Neutrophil (primary cell): ENCODE measurements at regions not wholly inside any gene's neighbourhood (a gene's known extent, or its start where the extent isn't known, plus 50 kb on each side); places are given as distances from the start of the nearest gene placed in this dataset.

Source experiments
- H3K27ac ChIP-seq: fragments of 200-600 bp; sonication (generic); 2 replicates; pipeline ENCODE4 v1.5.1; 2016; ENCODE audit warnings: mild to moderate bottlenecking, moderate library complexity
- H3K27me3 ChIP-seq: fragments of 200-600 bp; sonication (generic); 2 replicates; pipeline ENCODE4 v1.6.0; 2016; ENCODE audit warnings: mild to moderate bottlenecking
- H3K36me3 ChIP-seq: fragments of 200-600 bp; sonication (generic); 2 replicates; pipeline ENCODE4 v1.5.1; 2017
- H3K4me1 ChIP-seq, 2 experiments: fragments of 200-600 bp in 1 of 2; sonication (generic) in 1 of 2; 1 replicate in 1 of 2; 2 replicates in 1 of 2; pipeline versions ENCODE4 v1.5.1 to v1.6.1; 2013 to 2016; ENCODE audit warnings: low read depth in 1 of 2, low read length in 1 of 2, mild to moderate bottlenecking in 1 of 2, moderate library complexity in 1 of 2; ENCODE audit not compliant: control insufficient read depth in 1 of 2, insufficient read depth in 1 of 2
- H3K4me3 ChIP-seq, 2 experiments: fragments of 200-600 bp in 1 of 2; sonication (generic) in 1 of 2; 1 replicate in 1 of 2; 2 replicates in 1 of 2; pipeline ENCODE4 v1.5.1; 2013 to 2016; ENCODE audit warnings: low read depth in 1 of 2, low read length in 1 of 2, mild to moderate bottlenecking in 1 of 2, moderate library complexity in 1 of 2
- H3K9me3 ChIP-seq: fragments of 200-600 bp; sonication (generic); 2 replicates; pipeline ENCODE4 v1.5.1; 2016
- TF ChIP-seq, protein P1 (sequence below): fragments of 200-600 bp; sonication (generic); IDR thresholded peaks from 2 replicates; pipeline ENCODE4 v1.5.1; 2016; ENCODE audit warnings: antibody characterized with exemption

DNA sequence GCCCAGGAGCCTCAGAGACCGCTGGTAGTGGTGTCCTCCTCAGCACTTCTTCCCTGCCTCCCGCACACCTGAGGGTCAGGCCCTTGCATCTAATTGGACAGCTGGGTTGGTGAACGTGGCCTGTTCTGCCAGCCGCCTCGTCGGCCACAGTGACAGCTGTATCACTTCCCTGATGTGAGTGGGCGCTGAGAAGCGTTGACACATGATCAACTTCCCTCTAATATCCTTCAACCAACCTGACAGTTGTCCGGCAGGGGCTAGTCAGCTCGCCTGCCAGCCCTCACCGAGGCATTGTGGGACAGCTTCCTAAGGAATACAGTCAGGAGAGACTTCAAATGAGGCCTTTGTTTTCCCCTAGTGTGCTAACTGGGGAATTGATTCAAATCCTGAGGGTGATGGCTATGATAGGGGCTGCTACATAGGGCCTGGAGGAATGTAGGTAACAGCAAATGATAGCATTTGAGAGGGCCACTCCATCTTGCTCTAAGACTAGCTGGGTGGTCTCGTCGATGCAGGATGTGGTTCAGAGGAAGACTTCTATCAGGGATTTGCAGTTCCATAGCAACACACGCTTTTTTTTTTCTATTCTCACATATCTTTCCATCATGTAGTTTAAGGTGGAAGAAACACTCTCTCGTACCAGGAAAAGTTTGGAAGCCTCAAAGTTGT, 230.8 kb downstream of the TSHZ3 start:
- no peak overlapping the region for H3K4me3 ChIP-seq
- H3K27ac ChIP-seq, result no peak overlapping the region
- H3K36me3 ChIP-seq, result no peaks in the 10 kb centered on the region
- H3K4me1 ChIP-seq, result no peaks in the 10 kb centered on the region
- no peaks in the 10 kb centered on the region for H3K9me3 ChIP-seq
- no peaks in the 10 kb centered on the region for H3K27me3 ChIP-seq
- TF ChIP-seq, protein P1, sequence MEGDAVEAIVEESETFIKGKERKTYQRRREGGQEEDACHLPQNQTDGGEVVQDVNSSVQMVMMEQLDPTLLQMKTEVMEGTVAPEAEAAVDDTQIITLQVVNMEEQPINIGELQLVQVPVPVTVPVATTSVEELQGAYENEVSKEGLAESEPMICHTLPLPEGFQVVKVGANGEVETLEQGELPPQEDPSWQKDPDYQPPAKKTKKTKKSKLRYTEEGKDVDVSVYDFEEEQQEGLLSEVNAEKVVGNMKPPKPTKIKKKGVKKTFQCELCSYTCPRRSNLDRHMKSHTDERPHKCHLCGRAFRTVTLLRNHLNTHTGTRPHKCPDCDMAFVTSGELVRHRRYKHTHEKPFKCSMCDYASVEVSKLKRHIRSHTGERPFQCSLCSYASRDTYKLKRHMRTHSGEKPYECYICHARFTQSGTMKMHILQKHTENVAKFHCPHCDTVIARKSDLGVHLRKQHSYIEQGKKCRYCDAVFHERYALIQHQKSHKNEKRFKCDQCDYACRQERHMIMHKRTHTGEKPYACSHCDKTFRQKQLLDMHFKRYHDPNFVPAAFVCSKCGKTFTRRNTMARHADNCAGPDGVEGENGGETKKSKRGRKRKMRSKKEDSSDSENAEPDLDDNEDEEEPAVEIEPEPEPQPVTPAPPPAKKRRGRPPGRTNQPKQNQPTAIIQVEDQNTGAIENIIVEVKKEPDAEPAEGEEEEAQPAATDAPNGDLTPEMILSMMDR, result no peak

DNA sequence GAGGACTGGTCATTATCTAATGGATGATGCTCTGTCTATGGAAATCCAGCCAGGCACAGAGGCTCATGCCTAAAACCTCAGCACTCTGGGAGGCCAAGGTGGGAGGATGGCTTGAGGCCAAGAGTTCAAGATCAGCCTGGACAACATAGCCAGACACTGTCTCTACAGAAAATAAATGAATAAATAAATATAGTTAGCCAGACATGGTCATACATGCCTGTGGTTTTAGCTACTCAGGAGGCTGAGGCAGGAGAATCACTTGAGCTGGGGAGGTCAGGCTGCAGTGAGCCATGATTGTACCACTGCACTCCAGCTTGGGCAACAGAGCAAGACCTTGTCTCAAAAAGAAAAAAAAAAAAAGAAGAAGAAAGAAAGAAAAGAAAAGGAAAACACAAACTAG, 234.7 kb downstream of the TSHZ3 start:
- H3K9me3 ChIP-seq, result no peaks in the 10 kb centered on the region
- no peak overlapping the region for H3K4me3 ChIP-seq
- no peaks in the 10 kb centered on the region for H3K4me1 ChIP-seq
- H3K36me3 ChIP-seq, result no peaks in the 10 kb centered on the region
- H3K27ac ChIP-seq, result no peak overlapping the region
- H3K27me3 ChIP-seq, result peaks cover 29% of the 10 kb centered on the region
- TF ChIP-seq, protein P1, result no peak

DNA sequence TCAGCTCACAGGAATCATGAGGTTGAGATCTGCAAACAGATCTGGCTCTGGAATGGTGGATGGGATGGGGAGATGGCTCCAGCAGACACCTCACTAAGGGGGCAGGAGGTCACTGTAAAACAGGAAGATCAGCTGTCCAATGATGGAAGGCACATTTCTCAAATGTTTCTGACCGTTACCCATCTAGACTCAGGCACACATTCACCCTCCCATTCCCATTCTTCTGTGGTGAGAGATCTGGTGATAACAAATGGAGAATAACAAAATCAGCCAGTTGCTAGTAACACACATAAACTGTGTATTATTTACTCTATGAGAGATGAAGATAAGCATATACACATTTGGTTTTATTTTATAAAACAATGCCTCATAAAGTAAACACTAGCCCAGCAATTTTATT, 235.9 kb downstream of the TSHZ3 start:
- H3K9me3 ChIP-seq, result no peaks in the 10 kb centered on the region
- no peaks in the 10 kb centered on the region for H3K36me3 ChIP-seq
- H3K27me3 ChIP-seq, result peaks cover 41% of the 10 kb centered on the region
- TF ChIP-seq, protein P1, result no peak
- no peak overlapping the region for H3K27ac ChIP-seq
- H3K4me3 ChIP-seq, result no peak overlapping the region
- no peaks in the 10 kb centered on the region for H3K4me1 ChIP-seq

DNA sequence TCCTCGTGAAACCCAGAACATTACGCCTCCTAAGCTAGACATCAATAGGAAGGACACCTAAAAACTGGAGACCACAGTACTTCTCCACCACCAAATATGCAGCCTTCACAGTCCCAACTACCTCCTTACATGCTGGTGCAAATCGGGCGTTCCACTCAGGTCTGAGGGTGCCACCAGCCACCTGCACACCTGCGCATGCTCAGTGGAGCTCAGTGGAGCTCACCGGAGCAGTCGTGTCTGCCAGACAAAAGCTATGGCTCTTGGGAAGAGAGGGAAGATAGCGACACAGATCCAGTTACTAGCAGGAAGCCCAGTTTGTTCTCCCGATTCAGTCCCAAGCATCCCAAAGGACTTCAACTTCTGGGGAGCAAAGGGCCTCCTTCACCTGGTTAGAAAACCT, 237.1 kb downstream of the TSHZ3 start:
- Histone ChIP-seq H3K4me3 (no peak overlapping the region), H3K9me3 (no peaks in the 10 kb centered on the region), H3K36me3 (no peaks in the 10 kb centered on the region), H3K27me3 (peaks cover 41% of the 10 kb centered on the region), H3K27ac (no peak overlapping the region), H3K4me1 (no peaks in the 10 kb centered on the region)
- TF ChIP-seq, protein P1, result no peak

DNA sequence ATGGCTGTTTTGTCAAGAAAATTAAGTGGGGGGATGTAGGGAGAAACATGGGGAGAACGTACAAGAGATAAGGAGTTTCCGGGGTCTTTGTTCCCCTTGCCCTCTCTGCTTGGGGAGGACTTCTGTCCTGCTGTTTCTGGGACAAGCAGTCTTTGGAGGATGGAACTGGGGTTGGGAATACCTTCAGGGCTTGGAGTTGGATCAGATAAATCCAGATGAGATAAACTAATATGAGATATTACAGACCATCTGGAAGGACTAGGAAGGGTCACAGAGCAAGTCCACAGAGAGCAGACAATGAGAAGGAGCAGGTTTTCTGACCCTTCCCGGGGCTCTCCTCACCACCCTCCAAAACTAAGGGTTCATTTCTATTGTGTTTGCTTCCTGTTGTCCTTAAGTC, 237.5 kb downstream of the TSHZ3 start:
- Histone ChIP-seq H3K9me3 (no peaks in the 10 kb centered on the region), H3K27ac (no peak overlapping the region), H3K4me1 (no peaks in the 10 kb centered on the region), H3K27me3 (peaks cover 41% of the 10 kb centered on the region), H3K36me3 (no peaks in the 10 kb centered on the region), H3K4me3 (no peak overlapping the region)
- TF ChIP-seq, protein P1, result no peak
